CD4-positive, alpha-beta T cell treated with Interleukin-2 at 100 ng/mL for 4 hours (primary cell): ENCODE measurements at regions not wholly inside any gene's neighbourhood (a gene's known extent, or its start where the extent isn't known, plus 50 kb on each side); places are given as distances from the start of the nearest gene placed in this dataset.

Experiments
- DNase-seq: peaks from one replicate; pipeline ENCODE4 v3.0.0-alpha.2; 2020; ENCODE audit warnings: low spot score

DNA sequence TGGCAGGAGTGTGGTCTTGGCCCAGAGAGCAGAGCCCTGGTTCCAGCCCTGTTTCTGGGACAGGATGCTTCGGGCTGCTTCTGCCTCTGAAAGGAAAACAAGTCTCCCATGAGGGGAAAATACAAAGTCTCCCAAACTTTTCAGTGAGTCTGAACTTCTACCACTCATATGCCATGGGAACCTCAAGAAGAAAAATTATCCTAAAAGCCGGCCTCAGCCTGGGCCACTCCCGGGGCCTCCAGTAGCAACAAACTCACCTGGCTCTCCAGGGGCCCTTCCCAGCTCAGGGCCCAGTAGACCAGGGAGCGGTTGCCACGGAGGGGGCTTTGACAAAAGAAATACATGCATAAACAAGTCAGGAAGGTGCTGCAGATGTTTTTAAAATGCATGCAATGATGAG is 289.2 kb upstream of the HDAC4 start:
- DNase-seq = no peak

GRCh38 chr2:239689410-239689809 is 288.6 kb upstream of the HDAC4 start:
- no peak for DNase-seq

DNA sequence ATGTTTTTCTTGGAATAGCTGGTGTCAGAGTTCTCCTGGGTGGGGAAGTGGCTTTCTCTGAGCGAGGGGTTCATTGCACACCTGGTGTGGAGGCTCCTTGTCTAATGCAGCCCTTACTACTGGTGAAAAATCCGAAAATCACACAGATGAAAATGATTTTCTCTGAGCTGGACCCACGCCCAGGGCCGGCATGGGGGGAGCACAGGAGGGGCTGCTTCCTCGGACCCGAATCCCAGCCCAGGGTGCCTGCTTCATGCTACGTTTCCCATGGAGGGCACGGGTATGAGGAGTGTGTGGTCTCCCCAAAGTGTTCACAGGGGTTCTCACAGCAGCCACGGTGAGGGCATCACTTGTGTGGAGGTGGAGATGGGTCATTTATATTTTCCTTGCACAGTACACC is 288.0 kb upstream of the HDAC4 start:
- no peak for DNase-seq

DNA sequence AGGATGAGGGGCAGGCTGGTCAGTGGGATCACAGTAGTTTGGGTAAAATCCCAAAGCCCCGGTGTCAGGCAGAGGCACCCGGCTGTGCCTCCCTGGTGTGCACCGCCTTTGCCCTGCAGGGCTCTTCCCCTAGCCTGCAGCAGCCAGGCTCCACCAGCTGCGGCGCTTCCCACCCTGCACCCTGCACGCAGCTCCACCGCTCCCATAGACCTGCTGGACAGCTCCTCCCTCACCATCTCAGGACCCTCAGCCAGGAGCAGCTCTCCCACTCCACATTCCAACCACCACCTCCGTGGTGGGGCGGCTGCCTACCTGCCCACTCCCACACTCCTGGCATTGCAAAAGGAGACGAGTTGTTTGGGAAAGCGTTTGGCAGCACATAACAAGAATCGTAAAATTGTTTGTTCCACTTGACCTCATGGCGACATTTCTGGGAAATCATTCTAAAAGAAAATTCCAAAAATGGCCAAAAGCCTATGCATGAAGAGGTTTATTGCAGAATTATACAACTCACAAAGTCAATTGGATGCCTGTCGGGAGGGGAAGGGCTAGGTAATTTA is 287.4 kb upstream of the HDAC4 start:
- no peak for DNase-seq

DNA sequence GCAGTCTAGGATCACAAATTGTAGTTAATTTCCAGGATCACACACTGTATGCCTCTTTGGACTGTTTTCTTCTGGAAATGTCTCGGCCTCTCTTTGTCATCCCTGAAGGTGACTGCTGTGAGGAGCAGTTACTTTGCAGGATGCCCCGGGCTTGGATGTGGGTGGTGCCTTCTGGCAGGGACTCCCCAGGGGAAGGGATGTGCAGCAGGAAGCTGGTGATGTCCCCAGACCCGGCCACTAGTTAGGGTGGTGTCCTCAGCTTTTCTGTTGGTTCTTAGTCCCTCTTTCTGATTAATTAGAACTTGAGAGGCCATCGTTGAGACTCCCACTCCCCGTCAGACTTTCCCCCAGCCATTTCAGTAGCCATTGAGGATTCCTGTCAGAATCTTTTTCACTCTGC is 286.6 kb upstream of the HDAC4 start:
- DNase-seq = no peak

GRCh38 chr2:239685965-239686364 is 285.1 kb upstream of the HDAC4 start:
- DNase-seq = no peak

GRCh38 chr2:239685556-239685955 is 284.7 kb upstream of the HDAC4 start:
- DNase-seq = no peak

GRCh38 chr2:239684996-239685395 is 284.2 kb upstream of the HDAC4 start:
- no peak for DNase-seq

DNA sequence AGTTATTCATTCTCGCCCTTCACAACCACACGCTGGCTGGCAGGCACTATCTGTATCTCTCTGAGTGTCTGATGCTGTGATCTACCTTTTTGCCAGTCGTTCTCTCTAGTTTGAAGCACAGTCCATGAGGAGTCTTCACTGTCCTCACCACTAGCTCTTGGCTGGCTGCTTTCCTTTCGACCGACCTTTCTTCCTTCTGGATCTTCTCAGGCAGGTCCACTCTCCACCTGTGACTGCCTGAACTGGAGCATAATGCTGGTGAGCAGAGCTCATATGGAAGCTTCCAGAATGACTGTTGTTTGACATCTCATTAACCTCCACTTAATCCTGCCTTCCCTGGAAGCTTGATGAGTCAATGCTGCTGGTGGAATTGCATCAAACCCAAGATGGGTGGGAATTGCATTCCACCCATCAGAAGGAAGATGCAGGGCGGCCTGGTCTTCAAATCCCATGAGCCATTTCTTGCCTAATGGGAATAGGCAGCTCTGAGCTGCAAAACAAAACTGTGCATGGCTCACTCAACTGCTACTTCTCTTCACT is 283.5 kb upstream of the HDAC4 start:
- DNase-seq = no peak

DNA sequence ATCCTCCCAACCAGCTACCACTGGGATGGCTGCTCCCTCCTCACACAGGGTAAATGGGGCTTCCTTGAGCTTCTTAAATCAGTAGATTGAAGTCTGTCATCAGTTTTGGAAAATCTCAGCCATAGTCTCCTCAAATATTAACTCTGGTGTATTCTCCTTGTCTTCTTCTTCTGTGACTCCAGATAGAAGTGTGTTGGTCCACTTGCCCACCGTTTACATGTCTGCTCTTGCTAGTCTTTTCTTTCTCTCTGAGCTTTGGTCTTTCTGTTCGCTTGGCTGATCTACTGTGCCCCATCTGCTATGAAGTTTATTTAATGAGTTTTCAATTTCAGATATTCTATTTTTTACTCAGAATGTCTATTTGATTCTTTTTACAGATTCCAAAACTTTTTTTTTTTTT is 281.7 kb upstream of the HDAC4 start:
- DNase-seq = no peak

DNA sequence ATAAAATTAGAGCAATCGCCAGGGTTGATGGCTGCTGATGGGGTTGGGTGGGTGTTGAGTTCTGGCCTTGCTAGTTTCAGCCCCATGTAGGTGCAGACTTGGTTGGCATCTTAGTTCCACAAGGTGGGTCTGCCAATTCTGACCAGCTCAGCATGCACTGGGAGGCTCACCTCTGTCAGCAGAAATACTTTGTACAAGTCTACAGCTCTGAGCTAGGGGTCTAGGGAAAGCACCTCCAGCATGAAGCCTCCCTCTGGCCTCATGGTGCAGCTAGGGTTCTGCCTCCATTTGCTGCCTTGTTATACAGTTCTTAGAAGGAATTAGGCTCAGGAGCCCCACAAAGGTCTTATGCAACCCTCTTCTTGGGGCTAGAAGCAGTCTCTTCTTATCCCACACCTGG is 278.9 kb upstream of the HDAC4 start:
- DNase-seq = no peak

- DNase-seq = no peak
Measured at GRCh38 chr2:239678666-239679296, 278.0 kb upstream of the HDAC4 start.

DNA sequence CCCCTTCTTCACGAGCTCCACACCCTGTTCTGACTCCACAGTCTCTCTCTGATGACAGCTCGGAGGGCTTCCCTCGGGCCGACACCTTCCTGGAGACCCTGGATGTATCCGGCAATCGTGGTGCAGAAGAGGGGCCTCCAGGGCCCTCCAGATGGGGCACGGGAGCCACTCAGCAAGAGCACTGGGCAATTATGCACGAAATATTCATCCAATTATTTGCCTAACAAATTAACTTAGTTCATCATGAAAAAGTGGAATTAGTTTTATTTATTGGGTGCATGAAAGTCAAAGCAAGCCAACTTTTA is 277.3 kb upstream of the HDAC4 start:
- no peak for DNase-seq

DNA sequence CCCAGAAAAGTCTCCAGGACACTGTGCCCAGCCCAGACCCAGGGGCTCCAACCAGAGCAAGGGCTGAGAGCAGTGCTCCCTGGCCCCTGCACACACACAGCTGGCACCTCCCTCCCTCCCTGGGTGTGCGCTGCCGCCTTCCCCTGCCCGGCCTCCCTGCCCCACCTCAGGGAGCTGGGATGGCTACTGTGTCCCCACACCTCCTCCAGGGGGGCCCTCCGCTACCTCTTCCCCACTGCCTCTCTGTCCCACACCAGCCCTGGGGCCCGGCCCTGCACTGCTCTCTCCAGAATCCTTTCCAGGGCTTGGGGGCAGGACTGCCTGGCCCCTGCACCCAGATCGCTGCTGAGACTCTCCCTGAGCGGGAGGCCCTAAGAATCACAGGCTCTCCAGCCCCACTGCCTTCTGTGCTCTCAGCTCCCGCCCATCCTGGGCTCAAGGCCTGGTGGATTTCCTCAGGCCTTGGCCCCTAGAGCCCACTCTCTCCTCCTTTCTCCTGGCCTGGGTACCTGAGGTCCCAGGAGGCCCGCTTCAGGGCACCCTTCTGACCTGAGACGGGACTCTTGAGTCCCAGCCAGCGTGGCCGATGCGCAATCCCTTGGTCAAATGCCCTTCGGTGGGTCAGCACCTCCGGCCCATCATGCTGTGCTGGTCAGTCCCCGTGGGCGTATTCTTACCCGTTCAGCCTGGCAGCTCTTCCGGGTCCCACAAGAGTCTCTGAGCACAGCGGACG is 276.8 kb upstream of the HDAC4 start:
- DNase-seq = no peak

DNA sequence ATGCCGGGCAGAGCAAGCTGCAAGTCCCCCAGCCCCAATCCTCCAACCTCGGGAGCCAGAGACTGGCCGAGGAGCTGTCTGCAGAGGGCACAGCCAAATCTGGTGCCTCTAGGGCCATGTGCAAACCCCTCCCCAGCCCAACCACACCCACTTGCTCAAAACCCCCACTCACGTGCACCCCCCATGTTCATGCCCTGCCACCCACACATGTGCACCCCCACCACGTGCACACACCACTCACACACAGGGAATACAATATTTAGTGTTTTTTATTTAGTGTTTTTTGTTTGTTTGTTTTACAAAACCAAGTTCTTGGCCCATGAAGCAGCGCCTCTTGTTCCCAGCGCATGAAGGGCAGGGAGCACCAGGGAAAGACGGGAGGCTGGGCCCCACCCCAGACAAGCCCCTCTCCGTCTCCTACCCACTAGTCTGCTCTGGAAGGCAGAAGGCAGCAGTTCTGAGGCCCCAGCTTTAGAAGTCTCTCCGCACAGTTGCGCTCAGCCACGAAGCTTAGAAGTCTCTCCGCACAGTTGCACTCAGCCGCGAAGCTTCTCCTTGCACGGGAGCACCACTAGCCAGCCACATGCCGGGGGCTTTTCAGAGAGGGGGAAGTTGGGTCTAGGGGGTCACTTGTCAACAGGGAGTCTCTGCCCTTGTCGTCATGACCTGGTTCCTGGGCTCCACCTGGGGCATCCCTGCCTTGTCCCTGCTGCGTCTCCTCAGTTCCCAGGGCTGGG is 276.1 kb upstream of the HDAC4 start:
- DNase-seq = no peak

DNA sequence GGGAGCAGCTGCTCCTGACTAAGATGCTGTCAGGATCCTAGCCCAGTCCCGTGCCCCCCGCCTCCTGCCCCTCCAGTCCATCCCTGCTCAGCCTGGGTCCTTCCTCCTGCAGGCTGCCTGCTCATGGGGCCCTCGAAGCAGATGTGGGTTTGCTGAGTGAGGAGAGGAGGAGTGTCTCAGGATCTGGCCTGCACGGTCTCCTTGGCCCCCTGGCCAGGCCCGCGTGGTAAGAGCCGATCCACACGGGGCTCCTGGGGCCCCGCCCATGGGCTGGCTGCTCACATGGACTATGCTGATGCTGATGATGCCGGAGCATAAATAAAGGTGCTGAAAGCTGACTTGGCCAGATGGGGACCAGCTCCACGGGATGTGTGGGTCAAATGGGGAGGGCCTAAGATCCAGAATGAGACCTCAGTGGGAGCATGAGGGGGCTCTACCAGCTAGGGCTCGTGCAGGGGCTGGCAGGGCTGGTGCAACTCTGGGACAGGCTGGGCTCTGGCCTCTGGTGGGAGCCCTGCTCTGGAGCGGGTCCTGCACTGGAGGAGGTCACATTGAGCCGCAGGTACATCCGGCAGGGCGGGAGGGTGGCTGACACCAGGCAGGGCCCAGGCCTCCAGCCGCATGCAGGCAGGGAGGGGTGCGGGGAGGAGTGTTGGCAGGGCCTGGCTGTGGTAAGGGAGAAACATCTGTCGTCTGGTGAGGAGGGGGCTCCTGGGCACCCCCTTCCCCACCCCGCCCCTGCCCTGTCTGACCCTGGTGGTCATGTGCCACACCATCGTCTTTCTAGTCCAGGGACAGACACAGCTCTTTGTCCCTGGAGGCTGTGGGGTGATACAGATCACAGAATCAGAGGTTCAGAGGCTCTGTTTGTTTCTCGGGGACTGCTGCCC is 275.3 kb upstream of the HDAC4 start:
- DNase-seq = no peak

DNA sequence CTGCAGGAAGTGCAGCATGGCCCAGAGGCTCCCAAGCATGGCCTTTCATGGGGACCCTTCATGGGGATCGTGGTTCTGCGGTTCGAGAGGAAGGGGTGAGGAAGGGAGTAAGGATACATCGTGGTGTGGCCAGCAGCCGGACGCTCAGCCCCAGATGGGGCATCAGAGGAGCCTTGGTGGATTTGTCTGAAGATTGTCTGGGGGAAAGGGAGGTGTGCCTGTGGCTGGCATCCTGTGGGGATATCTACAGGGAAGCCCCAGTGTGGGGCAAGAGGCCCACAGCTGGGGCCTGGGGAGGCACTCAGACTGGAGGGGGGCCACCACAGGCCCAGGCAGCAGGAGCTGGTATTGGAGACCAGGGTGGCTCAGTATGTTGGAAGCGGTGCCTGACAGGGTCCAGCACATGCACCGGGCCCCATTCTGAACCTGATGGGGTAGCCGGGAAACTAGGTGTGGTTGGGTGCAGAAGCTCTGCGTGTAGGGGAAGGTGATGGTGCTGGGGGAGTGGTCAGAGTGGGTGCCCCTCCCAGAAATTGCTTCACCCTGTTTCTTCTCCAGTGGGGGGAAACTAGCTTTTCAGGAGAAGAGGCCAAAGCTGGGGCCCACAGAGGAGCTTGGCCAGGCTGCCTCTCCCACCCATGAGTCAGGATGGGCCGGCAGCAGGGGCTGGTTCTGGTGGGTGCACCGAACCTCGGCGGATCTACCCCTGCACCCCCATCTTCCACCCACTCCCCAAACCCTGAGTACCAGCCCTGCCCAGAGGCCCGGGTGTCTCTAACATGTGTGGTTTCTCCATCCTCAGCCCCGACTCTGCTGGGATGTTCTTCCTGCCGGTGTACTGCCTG is 274.4 kb upstream of the HDAC4 start:
- DNase-seq = no peak

DNA sequence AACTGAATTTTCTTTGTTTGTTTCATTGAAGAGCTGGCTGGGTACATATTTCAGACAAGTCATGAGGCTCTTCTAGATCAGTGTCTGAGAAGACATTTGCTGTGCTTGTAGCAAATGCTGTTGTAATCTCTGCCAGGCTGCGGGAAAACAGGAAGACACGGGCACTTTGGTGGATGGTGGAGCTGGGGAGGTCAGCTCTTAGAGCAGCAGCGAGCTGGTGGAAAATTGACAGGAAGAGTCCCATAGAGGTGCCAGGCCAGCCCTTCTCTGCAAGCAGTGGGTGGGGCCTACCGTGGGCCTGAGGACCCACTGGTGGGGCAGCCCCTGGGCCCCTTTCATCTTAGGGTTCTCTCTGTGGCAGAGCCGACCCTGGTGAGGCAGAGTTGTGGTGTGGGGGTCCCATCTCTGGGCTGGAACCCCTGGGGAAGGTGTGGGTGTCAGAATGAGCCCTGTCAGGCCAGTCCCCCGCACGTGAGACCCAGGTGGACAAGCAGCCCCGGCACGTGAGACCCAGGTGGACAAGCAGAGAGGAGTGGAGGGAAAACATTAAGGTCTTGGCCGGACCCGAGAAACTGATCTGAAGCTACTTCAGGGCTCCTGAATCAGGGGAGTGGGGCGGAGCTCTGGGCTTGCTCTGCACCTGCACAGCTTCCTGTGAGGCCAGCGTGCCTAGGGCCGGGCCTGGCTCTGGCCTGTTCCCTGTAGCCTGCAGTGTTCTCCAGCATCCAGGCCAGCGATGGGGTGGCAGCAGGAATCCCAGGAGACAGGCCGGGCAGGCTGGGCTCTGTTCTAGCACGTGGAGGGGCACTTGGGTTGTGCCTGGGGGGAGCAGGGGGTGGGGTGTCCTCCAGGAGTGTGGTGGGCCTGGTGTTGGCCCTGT is 273.5 kb upstream of the HDAC4 start:
- no peak for DNase-seq

DNA sequence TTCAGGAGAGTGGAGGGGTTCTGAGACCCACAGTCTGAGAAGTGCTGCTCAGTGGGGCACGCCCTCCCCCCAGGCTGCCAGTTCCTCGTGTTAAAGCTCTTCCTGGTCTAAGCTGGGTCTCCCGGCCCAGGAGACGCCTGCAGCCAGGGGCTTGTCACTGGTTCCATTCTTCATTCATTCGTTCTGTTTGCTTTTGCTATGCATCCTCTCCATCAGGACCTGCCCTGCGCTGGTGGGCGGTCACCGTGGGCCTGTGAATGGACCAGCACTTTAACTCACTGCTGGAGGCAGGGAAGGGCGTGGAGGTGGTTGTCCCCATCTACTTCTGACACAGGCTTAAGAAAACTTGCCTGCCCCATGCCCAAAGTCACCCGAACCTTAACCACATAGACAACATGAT is 272.8 kb upstream of the HDAC4 start:
- DNase-seq = no peak
